HL-60 (cell line): ENCODE measurements at regions not wholly inside any gene's neighbourhood (a gene's known extent, or its start where the extent isn't known, plus 50 kb on each side); places are given as distances from the start of the nearest gene placed in this dataset.

Experiments used
- DNase-seq, 2 experiments: peaks; one replicate each; pipeline ENCODE4 v3.0.0-alpha.2; 2010 to 2020; ENCODE audit warnings: low read depth in 1 of 2, low spot score in 1 of 2
- H3K27ac ChIP-seq: fragments of 250-450 bp; sonication (Bioruptor Pico); replicated peaks from 2 replicates; pipeline ENCODE4 v1.5.1; 2020; ENCODE audit warnings: mild to moderate bottlenecking, moderate library complexity
- H3K27me3 ChIP-seq: fragments of 250-450 bp; sonication (Bioruptor Pico); 2 replicates; pipeline ENCODE4 v1.5.1; 2021; ENCODE audit warnings: mild to moderate bottlenecking, moderate library complexity; ENCODE audit not compliant: insufficient read depth, poor library complexity, severe bottlenecking
- H3K4me3 ChIP-seq: replicated peaks from 2 replicates; pipeline ENCODE4 v1.5.1; 2011; ENCODE audit warnings: mild to moderate bottlenecking, control low read depth, low read length; ENCODE audit not compliant: insufficient read depth
- CTCF ChIP-seq: IDR thresholded peaks from one replicate; pipeline ENCODE4 v1.5.1; 2011; ENCODE audit warnings: low read length, control low read depth, inconsistent platforms; ENCODE audit not compliant: insufficient read depth
- GABPA ChIP-seq: IDR thresholded peaks from 2 replicates; pipeline ENCODE4 v1.6.1; 2012; ENCODE audit warnings: low read depth
- POLR2AphosphoS5 ChIP-seq: IDR thresholded peaks from 2 replicates; pipeline ENCODE4 v1.6.1; 2012; ENCODE audit warnings: low read depth
- REST ChIP-seq: IDR thresholded peaks from 2 replicates; pipeline ENCODE4 v1.6.1; 2012; ENCODE audit warnings: low read depth; ENCODE audit not compliant: insufficient replicate concordance
- SPI1 ChIP-seq: IDR thresholded peaks from 2 replicates; pipeline ENCODE4 v1.6.1; 2012; ENCODE audit warnings: low read depth, mild to moderate bottlenecking, borderline replicate concordance

GRCh38 chr1:4021136-4021973 is 121.3 kb upstream of the C1orf174 start:
- Histone ChIP-seq H3K27ac (no peak overlapping the region), H3K27me3 (no peaks in the 10 kb centered on the region), H3K4me3 (no peak overlapping the region)
- no peak for TF ChIP-seq CTCF
- no peak for TF ChIP-seq REST
- no peak for TF ChIP-seq SPI1
- TF ChIP-seq GABPA: no peak
- no peak for TF ChIP-seq POLR2AphosphoS5
- DNase-seq: no peak

GRCh38 chr1:4021974-4022268 is 121.8 kb upstream of the C1orf174 start:
- TF ChIP-seq REST (no peak), SPI1 (no peak), GABPA (no peak)
- H3K4me3 ChIP-seq: no peak overlapping the region
- DNase-seq: no peak
- H3K27me3 ChIP-seq: no peaks in the 10 kb centered on the region
- no peak overlapping the region for H3K27ac ChIP-seq

- H3K27ac ChIP-seq: no peak overlapping the region
- no peak for TF ChIP-seq GABPA
- H3K4me3 ChIP-seq: no peak overlapping the region
- DNase-seq: no peak
- H3K27me3 ChIP-seq: no peaks in the 10 kb centered on the region
These were observed 122.6 kb upstream of the C1orf174 start for GRCh38 chr1:4022715-4023114.

- DNase-seq: no peak
- Histone ChIP-seq H3K27me3 (no peaks in the 10 kb centered on the region), H3K4me3 (no peak overlapping the region), H3K27ac (no peak overlapping the region)
- TF ChIP-seq CTCF (no peak), POLR2AphosphoS5 (no peak), SPI1 (no peak), GABPA (no peak), REST (no peak)
These were observed 123.6 kb upstream of the C1orf174 start for GRCh38 chr1:4023678-4024077.
